ENCODE measurements at regions not wholly inside any gene's neighbourhood (a gene's known extent, or its start where the extent isn't known, plus 50 kb on each side); places are given as distances from the start of the nearest gene placed in this dataset.

- Mint-ChIP-seq H3K27ac (no peak overlapping the region), H3K36me3 (peaks cover 0 to 4% of the 10 kb centered on the region in 2 donors), H3K9me3 (peaks cover 7 to 12% of the 10 kb centered on the region in 2 donors)
- no peak for DNase-seq (ENCODE audit: low spot score in 2 of 2)
- ATAC-seq: no peak
Measured at GRCh38 chr4:158458271-158458895, 63.3 kb upstream of the RXFP1 start.

DNA sequence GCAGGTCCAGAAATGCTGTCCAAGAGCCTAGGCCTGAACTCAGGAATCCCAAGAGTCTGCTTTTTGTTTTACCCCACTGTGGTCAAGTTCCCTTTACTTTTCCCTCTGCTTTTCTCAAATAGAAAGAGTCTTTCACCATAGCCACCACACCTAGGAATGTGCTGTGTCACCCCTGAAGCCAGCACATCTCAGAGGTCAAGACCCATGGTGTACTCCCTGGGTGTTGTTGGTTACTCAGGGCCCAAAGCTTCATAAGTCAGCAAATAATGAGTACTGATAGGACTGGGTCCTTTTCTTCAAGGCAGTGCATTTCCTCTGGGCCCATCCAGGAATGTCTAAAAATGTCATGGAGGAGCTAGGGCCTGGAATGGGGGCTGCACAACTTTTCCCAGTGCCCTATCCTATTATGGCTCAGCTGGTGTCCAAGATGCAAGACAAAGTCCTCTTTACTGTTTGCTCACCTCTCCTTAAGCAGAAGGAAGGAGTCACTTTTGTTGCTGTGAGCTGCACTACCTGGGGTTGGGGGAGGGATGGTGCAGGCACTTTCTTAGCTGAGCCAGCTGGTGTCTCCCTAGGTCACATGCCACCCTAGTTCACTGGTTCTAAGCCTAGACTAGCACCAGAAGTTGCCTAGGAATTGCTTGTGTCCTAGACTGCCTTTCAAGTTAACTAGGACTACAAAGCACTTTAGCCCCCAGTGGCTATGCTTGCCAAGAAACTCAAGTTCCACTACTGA is 62.4 kb upstream of the RXFP1 start:
- ATAC-seq (no peak), DNase-seq (ENCODE audit: low spot score in 2 of 2) (no peak)
- no peak overlapping the region for H3K27ac Mint-ChIP-seq
- H3K36me3 Mint-ChIP-seq: peaks cover 0 to 4% of the 10 kb centered on the region in 2 donors
- peaks cover 7 to 12% of the 10 kb centered on the region in 2 donors for H3K9me3 Mint-ChIP-seq

DNA sequence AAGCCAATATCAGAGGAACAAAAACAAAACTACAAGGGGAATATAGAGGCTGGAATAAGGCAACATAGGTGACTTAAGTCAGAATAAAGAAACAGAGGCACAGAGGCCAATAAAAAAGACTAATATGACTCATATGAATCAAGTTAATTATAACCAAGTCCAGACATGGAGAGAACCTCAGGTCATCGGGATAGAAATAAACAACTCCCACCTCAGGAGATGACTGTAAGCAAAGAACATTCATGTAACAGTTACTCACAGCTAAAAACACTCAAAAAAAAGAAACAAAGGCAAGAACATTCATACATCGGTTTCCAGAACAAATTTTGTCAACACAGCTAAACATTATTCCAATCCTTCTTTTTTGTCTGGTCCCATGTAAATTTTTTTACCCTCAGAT is 60.3 kb upstream of the RXFP1 start:
- DNase-seq (ENCODE audit: low spot score in 2 of 2) (no peak), ATAC-seq (no peak)
- Mint-ChIP-seq H3K27ac (no peak overlapping the region), H3K9me3 (peaks cover 0 to 8% of the 10 kb centered on the region in 2 donors), H3K36me3 (peaks cover 0 to 4% of the 10 kb centered on the region in 2 donors)

DNA sequence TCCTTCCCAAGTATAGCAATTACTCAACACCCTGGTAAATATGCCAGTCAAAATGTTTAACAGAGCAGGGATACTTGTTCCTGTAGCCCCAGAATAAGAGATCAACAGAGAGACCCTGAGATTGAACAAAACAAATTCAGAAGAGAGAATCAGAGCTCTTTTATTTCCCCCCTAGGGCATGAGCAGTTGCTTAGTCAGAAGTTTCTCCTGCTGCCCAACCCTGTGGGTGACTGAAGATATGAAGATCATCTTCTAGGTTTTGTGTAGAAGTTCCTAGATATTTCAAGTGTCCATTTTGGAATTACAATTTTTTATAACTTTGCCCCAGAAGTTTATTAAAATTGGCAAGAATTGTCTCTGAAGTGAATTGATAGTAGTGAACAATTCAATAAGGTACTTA is 59.1 kb upstream of the RXFP1 start:
- no peak for ATAC-seq
- no peak for DNase-seq (ENCODE audit: low spot score in 2 of 2)
- no peaks in the 10 kb centered on the region for H3K9me3 Mint-ChIP-seq
- no peaks in the 10 kb centered on the region for H3K36me3 Mint-ChIP-seq
- H3K27ac Mint-ChIP-seq: no peak overlapping the region

Measured in activated naive CD4-positive, alpha-beta T cell treated with anti-CD3 and anti-CD28 coated beads, Interleukin-2, amount 50 U/mL, for 72 hours (primary cell).